ENCODE measurements at regions not wholly inside any gene's neighbourhood (a gene's known extent, or its start where the extent isn't known, plus 50 kb on each side); places are given as distances from the start of the nearest gene placed in this dataset.
"Not testable (repeated sequence)": the region's sequence is repeated elsewhere in the genome, so short reads cannot be mapped to it uniquely, and the experiment has no call there.

DNA sequence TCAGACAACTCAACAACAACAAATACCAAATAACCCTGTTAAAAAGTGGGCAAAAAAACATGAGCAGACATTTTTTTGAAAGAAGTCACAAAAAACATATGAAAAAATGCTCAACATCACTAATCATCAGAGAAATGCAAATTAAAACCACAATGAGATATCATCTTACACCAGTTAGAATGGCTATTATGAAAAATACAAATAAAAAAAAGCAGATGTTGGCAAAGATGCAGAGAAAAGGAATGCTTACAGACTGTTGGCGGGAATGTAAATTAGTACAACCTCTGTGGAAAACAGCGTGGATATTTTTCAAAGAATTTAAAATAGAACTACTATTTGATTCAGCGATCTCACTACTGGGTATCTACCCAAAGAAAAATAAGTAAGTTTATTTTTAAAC is 114.0 kb downstream of the SLC38A4 start:
- DNase-seq (ENCODE audit: low spot score), result no peak

GRCh38 chr12:46710125-46710743 is 115.6 kb downstream of the SLC38A4 start:
- DNase-seq (ENCODE audit: low spot score), result no peak

DNA sequence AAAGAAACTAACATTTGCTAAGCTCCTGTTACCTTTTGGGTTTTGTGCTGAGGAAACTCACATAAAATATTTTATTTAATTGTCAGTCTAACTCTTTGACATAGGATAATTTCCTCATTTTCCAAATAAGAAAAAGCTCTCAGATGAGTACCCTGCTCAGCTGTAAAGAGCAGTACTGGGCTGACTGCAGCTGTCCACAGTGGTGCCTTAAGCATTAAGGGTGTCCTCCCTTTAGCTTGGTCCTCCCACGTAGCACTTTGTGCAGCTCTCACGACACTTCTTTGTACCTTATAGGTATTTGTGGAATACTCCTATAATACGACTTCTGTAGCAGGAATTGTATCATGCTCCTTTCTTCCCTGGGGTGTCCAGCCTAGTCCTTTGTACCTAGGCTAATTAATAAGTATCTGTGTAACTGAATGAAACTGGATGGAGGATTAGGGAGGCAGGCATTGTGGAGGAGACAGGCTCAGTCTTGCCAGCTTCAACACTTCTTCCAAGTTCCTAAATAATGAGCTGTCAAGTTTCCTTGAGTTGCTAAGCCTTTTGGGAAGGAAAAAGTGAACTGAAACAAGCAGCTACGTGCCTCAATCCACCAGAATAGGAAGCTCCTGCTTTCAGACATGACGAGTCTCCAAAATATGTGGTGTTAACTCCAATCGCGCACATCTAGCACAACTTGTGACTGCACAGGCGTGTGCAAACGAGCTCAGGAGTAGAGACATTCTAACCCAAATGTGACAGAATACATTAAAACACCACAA is 123.0 kb downstream of the SLC38A4 start:
- DNase-seq (ENCODE audit: low spot score), result no peak

DNA sequence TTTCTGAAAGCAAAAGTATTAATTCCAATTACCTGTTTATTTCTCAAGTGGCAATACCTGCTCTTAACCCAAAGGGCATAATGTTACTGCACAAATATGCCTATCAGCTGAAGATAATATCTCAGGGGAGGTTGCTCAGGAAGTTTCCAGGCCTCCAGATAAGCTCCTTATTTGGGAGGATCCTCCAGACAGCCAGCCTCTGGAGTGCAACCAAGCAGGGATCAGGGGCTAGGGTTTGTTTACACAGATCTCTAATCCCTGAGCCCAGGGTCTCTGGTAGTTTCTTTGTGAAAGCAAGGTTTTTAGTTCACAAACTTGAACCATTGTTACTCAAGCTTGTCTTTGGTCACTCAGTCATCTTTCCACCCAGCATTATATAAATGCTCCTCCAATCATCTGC is 124.4 kb downstream of the SLC38A4 start:
- DNase-seq (ENCODE audit: low spot score), result no peak

DNA sequence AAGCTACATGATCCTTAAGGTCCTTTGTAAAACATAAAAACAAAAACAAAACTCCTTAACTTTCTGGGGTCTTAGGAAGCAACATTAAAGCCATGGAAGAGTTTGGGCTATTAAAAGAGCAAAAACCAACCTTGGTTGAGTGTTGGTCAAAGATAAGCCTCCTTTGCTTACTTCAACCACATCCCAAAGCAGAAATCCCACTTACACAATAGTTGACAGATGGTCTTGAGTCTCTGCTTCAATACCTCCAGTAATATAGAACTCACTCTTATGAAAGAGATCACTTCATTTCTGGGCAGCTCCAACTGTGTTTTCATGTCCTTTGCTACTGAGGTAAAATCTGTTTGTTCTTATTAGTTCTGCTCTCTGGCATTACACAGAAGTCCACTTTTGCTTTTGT is 125.8 kb downstream of the SLC38A4 start:
- no peak for DNase-seq (ENCODE audit: low spot score)

GRCh38 chr12:46698003-46698402 is 127.8 kb downstream of the SLC38A4 start:
- no peak for DNase-seq (ENCODE audit: low spot score)

- DNase-seq (ENCODE audit: low spot score), result no peak
Observed at GRCh38 chr12:46693518-46693917, 132.3 kb downstream of the SLC38A4 start.

GRCh38 chr12:46693034-46693433 is 132.8 kb downstream of the SLC38A4 start:
- DNase-seq (ENCODE audit: low spot score), result no peak

DNA sequence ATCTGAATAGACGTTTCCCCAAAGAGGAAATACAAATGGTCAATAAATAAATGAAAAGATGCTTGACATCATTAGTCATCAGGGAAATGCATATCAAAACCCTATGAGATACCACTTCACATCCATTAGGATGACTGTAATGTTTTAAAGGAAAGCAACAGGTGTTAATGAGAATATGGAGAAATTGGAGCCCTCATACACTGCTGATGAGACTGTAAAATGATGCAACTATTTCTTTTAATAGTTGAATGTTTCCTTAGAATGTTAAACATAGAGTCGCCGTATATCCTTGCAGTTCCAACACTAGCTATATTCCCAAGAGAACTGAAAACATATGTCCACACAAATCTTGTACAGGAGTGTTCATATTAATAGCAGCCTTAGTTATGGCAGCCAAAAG is 133.2 kb downstream of the SLC38A4 start:
- DNase-seq (ENCODE audit: low spot score), result no peak

- DNase-seq (ENCODE audit: low spot score), result no peak
Observed at GRCh38 chr12:46686267-46686942, 139.4 kb downstream of the SLC38A4 start.

GRCh38 chr12:46684243-46684642 is 141.6 kb downstream of the SLC38A4 start:
- DNase-seq (ENCODE audit: low spot score), result not testable (repeated sequence)

- DNase-seq (ENCODE audit: low spot score), result no peak
Observed at GRCh38 chr12:46682148-46682547, 143.6 kb downstream of the SLC38A4 start.

- DNase-seq (ENCODE audit: low spot score), result no peak
Observed at GRCh38 chr12:46680506-46680905, 145.3 kb downstream of the SLC38A4 start.

DNA sequence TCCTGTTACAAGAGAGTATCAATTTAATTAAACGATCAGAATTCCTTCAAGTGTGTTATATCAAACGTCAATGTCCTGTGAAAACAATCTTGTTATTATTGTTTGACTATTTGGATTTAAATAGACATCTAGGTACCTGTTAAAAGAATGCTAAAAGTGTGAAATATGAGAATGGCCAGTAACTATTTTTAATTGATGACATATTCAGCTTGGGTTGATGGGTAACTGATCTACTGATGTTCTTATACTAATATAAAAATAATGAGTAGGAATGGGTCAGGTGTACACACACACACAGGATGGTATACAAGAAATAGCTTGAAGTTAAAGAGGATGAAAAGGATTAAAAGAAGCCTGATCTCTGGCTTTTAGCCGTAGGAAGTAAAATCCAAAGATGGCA is 146.0 kb downstream of the SLC38A4 start:
- no peak for DNase-seq (ENCODE audit: low spot score)

DNA sequence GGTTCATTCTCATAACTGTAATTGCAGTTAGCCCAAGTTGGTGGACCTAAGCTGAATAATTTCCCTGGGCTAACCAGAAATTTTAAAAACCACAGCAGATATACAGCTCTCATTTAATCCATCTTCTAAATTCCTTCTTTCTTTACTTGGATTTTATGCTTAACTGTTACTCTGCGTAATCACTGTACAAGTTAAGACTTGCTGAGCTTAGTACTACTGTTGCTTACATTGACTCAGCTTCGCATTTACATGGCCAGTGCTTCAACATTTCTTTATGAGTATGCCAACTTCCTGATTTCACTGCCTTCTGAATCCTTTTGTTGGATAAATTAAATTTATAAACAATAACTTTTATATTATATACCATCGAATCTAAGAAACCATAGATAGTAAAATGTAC is 147.4 kb downstream of the SLC38A4 start:
- DNase-seq (ENCODE audit: low spot score), result no peak

DNA sequence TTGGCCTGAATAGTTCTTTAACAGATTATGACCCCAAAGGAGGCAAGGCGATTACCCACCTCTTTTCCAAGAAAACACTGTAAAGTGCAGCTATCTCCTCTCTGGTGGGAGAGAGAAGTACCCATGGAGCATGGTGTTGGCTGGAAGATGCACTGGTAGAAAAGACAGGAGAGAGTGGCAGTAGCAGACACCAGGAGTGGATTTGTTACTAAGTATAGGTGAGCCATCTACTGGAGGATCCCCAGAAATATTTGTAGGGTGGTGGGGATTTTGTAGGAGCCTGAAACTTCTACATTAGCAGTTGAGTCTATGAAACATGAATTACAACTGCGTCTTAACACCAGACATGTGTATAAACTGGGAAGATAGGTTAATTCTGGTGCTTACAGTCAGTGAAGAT is 148.0 kb downstream of the SLC38A4 start:
- peak; percentile 49 for DNase-seq (ENCODE audit: low spot score)

DNA sequence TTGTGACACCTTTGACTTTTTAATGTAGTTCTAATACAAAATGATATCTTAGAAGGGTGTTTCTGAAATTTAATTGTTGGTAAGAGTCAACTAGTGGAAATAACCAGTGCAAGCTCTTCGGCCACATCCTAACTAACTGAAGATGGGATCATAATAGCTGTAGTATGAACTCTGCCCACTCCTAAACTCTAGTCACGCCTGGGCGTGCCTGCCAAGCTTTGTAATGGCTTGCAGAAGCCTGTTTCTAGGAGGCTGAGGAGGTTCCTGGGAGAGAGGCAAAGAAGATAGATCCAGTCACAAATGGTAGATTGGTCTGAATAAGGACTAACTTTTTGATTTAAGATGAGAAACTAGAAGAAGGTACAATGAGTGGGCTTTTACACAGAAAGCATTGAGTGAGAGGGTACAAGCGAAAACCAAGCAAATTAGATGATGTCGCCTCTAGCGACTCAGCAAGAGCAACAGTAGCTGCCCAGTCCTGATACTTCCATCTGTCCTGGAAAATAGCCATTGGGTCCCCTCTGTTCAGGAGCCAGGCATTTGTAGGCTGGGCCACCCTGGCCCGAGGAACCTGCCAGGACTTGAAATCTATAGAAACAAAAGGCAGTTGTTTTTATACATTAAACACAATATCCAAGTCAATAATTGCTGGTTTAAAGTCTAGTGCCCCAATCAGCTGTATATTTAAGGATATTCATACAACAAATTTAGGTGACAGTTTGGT is 148.8 kb downstream of the SLC38A4 start:
- no peak for DNase-seq (ENCODE audit: low spot score)

- no peak for DNase-seq (ENCODE audit: low spot score)
Observed at GRCh38 chr12:46676396-46676795, 149.4 kb downstream of the SLC38A4 start.

- peak; percentile 22 for DNase-seq (ENCODE audit: low spot score)
Observed at GRCh38 chr12:46675736-46676135, 150.1 kb downstream of the SLC38A4 start.

- no peak for DNase-seq (ENCODE audit: low spot score)
Observed at GRCh38 chr12:46674800-46675199, 151.0 kb downstream of the SLC38A4 start.

DNA sequence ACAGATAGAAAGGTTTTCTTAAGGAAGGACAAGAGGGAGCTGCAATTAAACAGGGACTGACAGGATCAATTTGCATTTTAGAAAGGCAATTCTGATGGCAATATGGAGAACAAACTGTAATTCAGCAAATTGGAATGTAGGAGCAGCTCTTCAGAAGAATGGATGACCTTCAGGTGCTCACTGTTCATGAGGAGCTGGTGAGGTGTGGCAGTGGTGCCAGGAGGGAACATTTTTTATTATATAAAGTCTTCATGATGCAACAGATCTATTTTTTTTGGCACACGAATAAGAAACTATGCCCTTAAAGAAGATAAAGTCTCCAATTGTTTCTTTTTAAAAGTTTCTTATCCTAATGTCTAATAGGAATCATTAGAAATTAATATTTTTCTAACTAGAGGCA is 151.7 kb downstream of the SLC38A4 start:
- DNase-seq (ENCODE audit: low spot score), result no peak

- DNase-seq (ENCODE audit: low spot score), result no peak
Observed at GRCh38 chr12:46671102-46671501, 154.7 kb downstream of the SLC38A4 start.

Measured in H4 (cell line).